ENCODE measurements at regions not wholly inside any gene's neighbourhood (a gene's known extent, or its start where the extent isn't known, plus 50 kb on each side); places are given as distances from the start of the nearest gene placed in this dataset.
"Not testable (repeated sequence)": the region's sequence is repeated elsewhere in the genome, so short reads cannot be mapped to it uniquely, and the experiment has no call there.

- DNase-seq: no peak
- peaks cover 2% of the 10 kb centered on the region for H3K27me3 Mint-ChIP-seq (ENCODE audit: low read depth)
- no peak overlapping the region for H3K4me3 Mint-ChIP-seq
- H3K36me3 Mint-ChIP-seq (ENCODE audit: low read depth): no peaks in the 10 kb centered on the region
- intact Hi-C loops (cut with micrococcal nuclease): no loop called here
- H3K4me1 Mint-ChIP-seq (ENCODE audit: low read depth): no peaks in the 10 kb centered on the region
- CTCF ChIA-PET: no interaction called here
- no peaks in the 10 kb centered on the region for H3K9me3 Mint-ChIP-seq
- no peak overlapping the region for H3K27ac Mint-ChIP-seq
These were observed 82.1 kb upstream of the CABCOCO1 start for GRCh38 chr10:61580608-61581007.

DNA sequence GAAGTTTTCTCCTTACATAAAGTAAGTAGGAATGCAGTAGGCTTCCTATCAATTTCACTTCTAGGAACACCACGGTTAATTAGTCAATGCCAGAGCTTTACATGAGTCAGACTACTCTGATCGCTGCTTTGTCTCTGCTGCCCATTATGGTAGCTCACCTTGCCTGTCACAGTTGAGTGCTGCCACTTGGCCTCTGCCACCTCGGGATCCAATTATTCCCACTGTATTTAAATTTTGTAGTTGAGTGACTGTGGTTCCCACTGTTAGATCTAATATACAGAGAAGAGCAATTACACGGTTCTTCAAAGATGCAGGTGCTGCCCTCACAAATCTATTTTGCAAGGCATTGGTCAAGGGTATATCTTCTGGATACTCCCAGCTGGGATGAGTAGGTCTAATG lies 92.5 kb upstream of the CABCOCO1 start:
- H3K36me3 Mint-ChIP-seq (ENCODE audit: low read depth); intact Hi-C loops (cut with micrococcal nuclease); DNase-seq; H3K4me3 Mint-ChIP-seq; H3K27ac Mint-ChIP-seq; H3K4me1 Mint-ChIP-seq (ENCODE audit: low read depth); H3K27me3 Mint-ChIP-seq (ENCODE audit: low read depth); H3K9me3 Mint-ChIP-seq; CTCF ChIA-PET: not testable (repeated sequence)

- DNase-seq: no peak
- H3K4me3 Mint-ChIP-seq: no peak overlapping the region
- H3K9me3 Mint-ChIP-seq: no peaks in the 10 kb centered on the region
- intact Hi-C loops (cut with micrococcal nuclease): no loop called here
- no peaks in the 10 kb centered on the region for H3K4me1 Mint-ChIP-seq (ENCODE audit: low read depth)
- CTCF ChIA-PET: no interaction called here
- no peak overlapping the region for H3K27ac Mint-ChIP-seq
- no peaks in the 10 kb centered on the region for H3K36me3 Mint-ChIP-seq (ENCODE audit: low read depth)
- peaks cover 2% of the 10 kb centered on the region for H3K27me3 Mint-ChIP-seq (ENCODE audit: low read depth)
These were observed 95.0 kb upstream of the CABCOCO1 start for GRCh38 chr10:61567729-61568128.

DNA sequence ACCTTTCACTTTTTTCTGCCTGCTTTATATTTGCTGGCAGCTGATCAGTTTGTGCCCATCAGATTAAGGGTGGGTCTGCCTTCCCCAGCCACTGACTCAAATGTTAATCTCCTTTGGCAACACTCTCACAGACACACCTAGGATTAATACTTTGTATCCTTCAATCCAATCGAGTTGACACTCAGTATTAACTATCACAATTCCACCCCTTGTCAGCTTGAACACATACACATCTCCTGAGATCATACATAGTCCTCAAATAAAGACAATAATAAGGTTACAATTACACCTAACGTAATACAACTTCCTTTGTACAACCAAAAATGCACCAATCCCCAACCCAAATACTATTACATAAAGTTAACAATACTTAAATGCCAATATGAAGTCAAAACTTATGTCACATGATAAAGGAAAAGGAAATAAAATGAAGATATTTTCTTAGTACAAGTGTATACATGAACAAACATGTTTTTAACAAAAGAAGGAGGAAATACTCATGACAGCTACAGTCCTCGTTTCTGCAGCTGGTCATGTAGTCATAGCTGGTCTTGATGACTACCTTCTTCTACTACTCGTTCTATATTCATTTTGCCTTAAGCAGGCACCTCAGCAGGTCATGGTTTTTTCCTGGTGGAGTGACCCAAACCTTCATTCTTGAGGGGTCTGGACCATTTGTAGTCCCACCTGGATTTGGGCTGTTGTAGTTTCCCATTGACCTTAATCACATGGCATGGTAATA lies 96.7 kb upstream of the CABCOCO1 start:
- CTCF ChIA-PET: no interaction called here
- H3K4me3 Mint-ChIP-seq: no peak overlapping the region
- H3K36me3 Mint-ChIP-seq (ENCODE audit: low read depth): no peaks in the 10 kb centered on the region
- H3K27ac Mint-ChIP-seq: no peak overlapping the region
- no peak for DNase-seq
- no peaks in the 10 kb centered on the region for H3K4me1 Mint-ChIP-seq (ENCODE audit: low read depth)
- intact Hi-C loops (cut with micrococcal nuclease): no loop called here
- no peaks in the 10 kb centered on the region for H3K27me3 Mint-ChIP-seq (ENCODE audit: low read depth)
- H3K9me3 Mint-ChIP-seq: no peaks in the 10 kb centered on the region

DNA sequence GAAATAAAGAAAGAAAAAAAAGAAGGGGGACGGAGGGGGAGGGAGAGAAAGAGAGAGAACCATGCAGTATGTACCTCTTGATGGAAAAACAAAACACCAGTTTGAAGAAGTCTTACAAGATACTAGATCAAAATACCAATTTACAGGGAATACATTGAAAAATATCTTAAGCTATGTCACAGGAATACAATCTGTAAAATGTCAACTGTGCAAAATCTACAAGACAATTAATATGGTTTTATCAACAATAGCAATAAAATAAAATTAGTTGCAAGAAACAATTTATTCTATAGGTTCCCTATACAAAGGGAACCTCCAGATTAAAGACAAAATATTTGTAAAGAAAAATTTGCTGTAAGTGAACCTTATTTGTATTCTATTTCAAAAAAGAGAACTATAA lies 98.3 kb upstream of the CABCOCO1 start:
- no peaks in the 10 kb centered on the region for H3K36me3 Mint-ChIP-seq (ENCODE audit: low read depth)
- no peak for DNase-seq
- H3K27ac Mint-ChIP-seq: no peak overlapping the region
- CTCF ChIA-PET: no interaction called here
- intact Hi-C loops (cut with micrococcal nuclease): no loop called here
- no peaks in the 10 kb centered on the region for H3K9me3 Mint-ChIP-seq
- H3K27me3 Mint-ChIP-seq (ENCODE audit: low read depth): no peaks in the 10 kb centered on the region
- H3K4me1 Mint-ChIP-seq (ENCODE audit: low read depth): no peaks in the 10 kb centered on the region
- H3K4me3 Mint-ChIP-seq: no peak overlapping the region

DNA sequence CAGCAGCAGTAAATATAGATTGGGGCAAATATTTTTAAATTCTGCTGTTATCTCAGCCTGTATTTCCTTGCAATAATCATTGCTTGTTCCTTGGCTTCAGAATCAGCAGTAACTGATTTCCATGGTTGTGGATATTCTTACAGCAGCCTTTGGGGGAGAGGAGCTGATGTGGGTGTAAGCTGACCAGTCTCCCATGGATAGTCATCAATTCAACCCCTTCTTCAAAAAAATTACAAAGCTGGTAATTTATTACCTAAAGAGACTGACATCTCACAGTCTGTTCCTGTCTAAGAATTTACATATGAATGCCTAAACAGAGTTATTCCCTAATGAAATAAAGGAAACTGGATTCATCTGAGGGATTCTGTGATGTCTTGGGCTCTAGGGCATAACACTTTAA lies 103.1 kb upstream of the CABCOCO1 start:
- H3K36me3 Mint-ChIP-seq (ENCODE audit: low read depth): no peaks in the 10 kb centered on the region
- intact Hi-C loops (cut with micrococcal nuclease): no loop called here
- peaks cover 5% of the 10 kb centered on the region for H3K27me3 Mint-ChIP-seq (ENCODE audit: low read depth)
- H3K27ac Mint-ChIP-seq: no peak overlapping the region
- no peaks in the 10 kb centered on the region for H3K9me3 Mint-ChIP-seq
- no peak overlapping the region for H3K4me3 Mint-ChIP-seq
- H3K4me1 Mint-ChIP-seq (ENCODE audit: low read depth): no peaks in the 10 kb centered on the region
- DNase-seq: no peak
- CTCF ChIA-PET: no interaction called here

- no peaks in the 10 kb centered on the region for H3K4me1 Mint-ChIP-seq (ENCODE audit: low read depth)
- H3K27ac Mint-ChIP-seq: no peak overlapping the region
- CTCF ChIA-PET: no interaction called here
- no peak for DNase-seq
- H3K4me3 Mint-ChIP-seq: no peak overlapping the region
- no peaks in the 10 kb centered on the region for H3K9me3 Mint-ChIP-seq
- no peaks in the 10 kb centered on the region for H3K36me3 Mint-ChIP-seq (ENCODE audit: low read depth)
- intact Hi-C loops (cut with micrococcal nuclease): no loop called here
- peaks cover 5% of the 10 kb centered on the region for H3K27me3 Mint-ChIP-seq (ENCODE audit: low read depth)
These were observed 104.5 kb upstream of the CABCOCO1 start for GRCh38 chr10:61558188-61558587.

GRCh38 chr10:61554925-61555324 lies 101.7 kb upstream of the TMEM26 start:
- H3K4me1 Mint-ChIP-seq (ENCODE audit: low read depth): no peaks in the 10 kb centered on the region
- H3K9me3 Mint-ChIP-seq: no peaks in the 10 kb centered on the region
- no peak for DNase-seq
- CTCF ChIA-PET: no interaction called here
- no peaks in the 10 kb centered on the region for H3K36me3 Mint-ChIP-seq (ENCODE audit: low read depth)
- H3K27me3 Mint-ChIP-seq (ENCODE audit: low read depth): peaks cover 7% of the 10 kb centered on the region
- no peak overlapping the region for H3K4me3 Mint-ChIP-seq
- intact Hi-C loops (cut with micrococcal nuclease): no loop called here
- H3K27ac Mint-ChIP-seq: no peak overlapping the region

DNA sequence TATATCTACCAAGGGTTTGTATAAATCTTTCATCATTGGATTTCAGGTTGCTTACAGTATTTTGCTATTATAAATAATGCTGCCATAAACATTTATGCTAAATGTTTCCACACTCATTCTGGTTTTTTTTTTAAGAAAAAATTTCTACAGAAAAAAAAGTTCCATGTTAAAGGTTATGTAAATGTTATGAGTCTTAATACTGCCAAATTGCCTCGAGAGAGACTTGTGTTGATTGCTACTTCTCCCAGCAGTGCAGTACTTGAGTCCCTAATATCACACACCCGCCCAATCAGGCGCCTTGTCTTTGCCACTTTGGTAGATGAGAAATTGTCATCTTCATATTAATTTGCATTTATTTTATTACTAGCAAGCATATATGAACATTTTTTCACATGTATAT lies 96.7 kb upstream of the TMEM26 start:
- H3K27me3 Mint-ChIP-seq (ENCODE audit: low read depth): peaks cover 2% of the 10 kb centered on the region
- CTCF ChIA-PET: no interaction called here
- DNase-seq: no peak
- intact Hi-C loops (cut with micrococcal nuclease): no loop called here
- no peaks in the 10 kb centered on the region for H3K4me1 Mint-ChIP-seq (ENCODE audit: low read depth)
- no peak overlapping the region for H3K27ac Mint-ChIP-seq
- H3K9me3 Mint-ChIP-seq: no peaks in the 10 kb centered on the region
- no peak overlapping the region for H3K4me3 Mint-ChIP-seq
- H3K36me3 Mint-ChIP-seq (ENCODE audit: low read depth): no peaks in the 10 kb centered on the region

GRCh38 chr10:61548364-61548763 lies 95.2 kb upstream of the TMEM26 start:
- intact Hi-C loops (cut with micrococcal nuclease): no loop called here
- CTCF ChIA-PET: no interaction called here
- no peak overlapping the region for H3K27ac Mint-ChIP-seq
- H3K4me1 Mint-ChIP-seq (ENCODE audit: low read depth): no peaks in the 10 kb centered on the region
- H3K36me3 Mint-ChIP-seq (ENCODE audit: low read depth): no peaks in the 10 kb centered on the region
- no peak overlapping the region for H3K4me3 Mint-ChIP-seq
- no peaks in the 10 kb centered on the region for H3K9me3 Mint-ChIP-seq
- DNase-seq: no peak
- H3K27me3 Mint-ChIP-seq (ENCODE audit: low read depth): peaks cover 2% of the 10 kb centered on the region

- intact Hi-C loops (cut with micrococcal nuclease): no loop called here
These were observed 94.1 kb upstream of the TMEM26 start for GRCh38 chr10:61547297-61547696.

GRCh38 chr10:61545170-61545569 lies 92.0 kb upstream of the TMEM26 start:
- Mint-ChIP-seq H3K27ac (no peak overlapping the region), H3K4me3 (no peak overlapping the region), H3K36me3 (ENCODE audit: low read depth) (no peaks in the 10 kb centered on the region), H3K4me1 (ENCODE audit: low read depth) (no peaks in the 10 kb centered on the region), H3K9me3 (no peaks in the 10 kb centered on the region), H3K27me3 (ENCODE audit: low read depth) (no peaks in the 10 kb centered on the region)
- no peak for DNase-seq
- CTCF ChIA-PET: interaction anchor here (0.6 kb wide), 1 partner anchor 899 kb away, joined by 4 read pairs; no protein-coding TSS in a partner anchor
- intact Hi-C loops (cut with micrococcal nuclease): no loop called here

More at GRCh38 chr10:61547297-61547696, 94.1 kb upstream of the TMEM26 start:
- Mint-ChIP-seq H3K4me1 (ENCODE audit: low read depth) (no peaks in the 10 kb centered on the region), H3K9me3 (no peaks in the 10 kb centered on the region), H3K36me3 (ENCODE audit: low read depth) (no peaks in the 10 kb centered on the region), H3K27me3 (ENCODE audit: low read depth) (peaks cover 2% of the 10 kb centered on the region), H3K4me3 (no peak overlapping the region), H3K27ac (no peak overlapping the region)
- DNase-seq: no peak
- CTCF ChIA-PET: no interaction called here

DNA sequence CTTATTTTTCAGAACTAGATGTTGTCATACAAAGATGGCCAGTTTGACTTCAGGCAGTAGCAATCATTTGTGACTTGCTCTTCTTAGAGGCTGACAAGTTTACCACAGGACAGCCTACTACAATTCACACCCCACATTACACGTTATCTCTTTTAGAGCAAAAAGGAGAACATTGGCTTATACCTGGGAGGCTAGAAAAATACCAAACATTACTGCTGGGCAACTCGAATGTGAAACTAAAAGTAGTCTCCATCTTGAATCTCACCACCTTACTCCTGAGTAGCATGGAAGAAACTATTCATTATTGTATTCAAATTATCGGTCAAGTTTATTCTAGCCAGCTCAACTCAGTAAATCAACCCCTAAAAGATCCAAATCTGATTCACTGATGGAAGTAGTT lies 90.7 kb upstream of the TMEM26 start:
- H3K4me1 Mint-ChIP-seq (ENCODE audit: low read depth): no peaks in the 10 kb centered on the region
- CTCF ChIA-PET: interaction anchor here (0.6 to 0.7 kb wide), 2 partner anchors 46 to 373 kb away, joined by 3 to 6 read pairs; no protein-coding TSS in a partner anchor

More for the DNA sequence above, 90.7 kb upstream of the TMEM26 start:
- no peaks in the 10 kb centered on the region for H3K36me3 Mint-ChIP-seq (ENCODE audit: low read depth)
- no peak overlapping the region for H3K4me3 Mint-ChIP-seq
- no peak overlapping the region for H3K27ac Mint-ChIP-seq
- no peak for DNase-seq
- H3K9me3 Mint-ChIP-seq: no peaks in the 10 kb centered on the region
- H3K27me3 Mint-ChIP-seq (ENCODE audit: low read depth): peaks cover 2% of the 10 kb centered on the region
- intact Hi-C loops (cut with micrococcal nuclease): no loop called here
